OCI-LY7 (cell line): ENCODE measurements at regions not wholly inside any gene's neighbourhood (a gene's known extent, or its start where the extent isn't known, plus 50 kb on each side); places are given as distances from the start of the nearest gene placed in this dataset.

ENCODE experiments used
- BruUV-seq: library from RNA; stranded (reverse); fragments of 400-500 nt; replicated peaks from 2 replicates; lab custom pipeline; 2021; lab: Mats Ljungman, UMichigan
- CTCF ChIA-PET: fragments of 300-600 bp; sonication (Branson Sonifier 250); formaldehyde crosslinking; loops from one replicate; lab custom pipeline; 2022; ENCODE audit warnings: antibody characterized with exemption; ENCODE audit not compliant: unreplicated experiment; lab: Charles Lee
- POLR2A ChIA-PET: fragments of 300-600 bp; sonication (Branson Sonifier 250); formaldehyde crosslinking; loops from one replicate; lab custom pipeline; 2022; ENCODE audit warnings: antibody characterized with exemption; lab: Charles Lee
- DNase-seq: peaks from one replicate; pipeline ENCODE4 v3.0.0-alpha.2; 2015; ENCODE audit warnings: low spot score
- H2AFZ ChIP-seq: fragments of 200-600 bp; sonication (generic), shearing (Covaris generic); 2 replicates; pipeline ENCODE4 v1.6.1; 2014; ENCODE audit warnings: mild to moderate bottlenecking, antibody characterized with exemption, low read length, moderate library complexity
- H3K27ac ChIP-seq: fragments of 200-600 bp; sonication (generic); 2 replicates; pipeline ENCODE4 v1.5.1; 2014; ENCODE audit warnings: mixed run types, low read depth, mild to moderate bottlenecking, moderate library complexity, low read length, inconsistent platforms; ENCODE audit not compliant: poor library complexity, severe bottlenecking
- H3K36me3 ChIP-seq: fragments of 200-600 bp; sonication (generic); 2 replicates; pipeline ENCODE4 v1.6.1; 2014; ENCODE audit warnings: mild to moderate bottlenecking, antibody characterized with exemption, low read length, moderate library complexity, mixed read lengths; ENCODE audit not compliant: insufficient read depth
- H3K4me1 ChIP-seq: fragments of 200-600 bp; sonication (generic); 2 replicates; pipeline ENCODE4 v1.5.1; 2014; ENCODE audit warnings: mild to moderate bottlenecking, low read length; ENCODE audit not compliant: insufficient read depth, poor library complexity, severe bottlenecking
- H3K4me2 ChIP-seq: fragments of 200-600 bp; sonication (generic); 2 replicates; pipeline ENCODE4 v1.6.1; 2014; ENCODE audit warnings: mild to moderate bottlenecking, low read length
- H3K4me3 ChIP-seq: fragments of 200-600 bp; sonication (generic); 2 replicates; pipeline ENCODE4 v1.5.1; 2014; ENCODE audit warnings: mild to moderate bottlenecking, low read depth, low read length; ENCODE audit not compliant: poor library complexity, severe bottlenecking
- H3K79me2 ChIP-seq: fragments of 200-600 bp; sonication (generic); 2 replicates; pipeline ENCODE4 v1.6.1; 2016; ENCODE audit warnings: low read depth, mild to moderate bottlenecking, low read length, moderate library complexity, mixed read lengths; ENCODE audit not compliant: insufficient read depth
- H3K9me2 ChIP-seq: fragments of 200-600 bp; sonication (generic); 2 replicates; pipeline ENCODE4 v1.6.1; 2016; ENCODE audit warnings: mild to moderate bottlenecking, low read length, mixed read lengths; ENCODE audit not compliant: insufficient read depth
- H3K9me3 ChIP-seq: fragments of 200-600 bp; sonication (generic); 2 replicates; pipeline ENCODE4 v1.6.1; 2014; ENCODE audit warnings: mild to moderate bottlenecking, mixed run types, low read length, mixed read lengths
- H4K20me1 ChIP-seq: fragments of 200-600 bp; sonication (generic); 2 replicates; pipeline ENCODE4 v1.6.1; 2014; ENCODE audit warnings: mild to moderate bottlenecking, antibody characterized with exemption, low read length, moderate library complexity, mixed read lengths; ENCODE audit not compliant: insufficient read depth
- EZH2phosphoT487 ChIP-seq: fragments of 200-600 bp; sonication (generic); IDR thresholded peaks from 2 replicates; pipeline ENCODE4 v1.6.1; 2018; ENCODE audit warnings: low read depth, borderline replicate concordance, mild to moderate bottlenecking, mixed run types, antibody characterized with exemption, low read length, moderate library complexity, mixed read lengths
- intact Hi-C: fragments of 100-400 bp; cut with micrococcal nuclease; formaldehyde crosslinking; loops from one replicate; pipeline ENCODE4 v1.10.0; 2022; ENCODE audit not compliant: unreplicated experiment
- TF ChIP-seq, protein P1 (sequence below): fragments of 200-600 bp; sonication (generic); conservative IDR thresholded peaks from 2 replicates; pipeline ENCODE4 v1.5.1; 2014; ENCODE audit warnings: mild to moderate bottlenecking, antibody characterized with exemption, low read length, moderate library complexity, mixed read lengths

DNA sequence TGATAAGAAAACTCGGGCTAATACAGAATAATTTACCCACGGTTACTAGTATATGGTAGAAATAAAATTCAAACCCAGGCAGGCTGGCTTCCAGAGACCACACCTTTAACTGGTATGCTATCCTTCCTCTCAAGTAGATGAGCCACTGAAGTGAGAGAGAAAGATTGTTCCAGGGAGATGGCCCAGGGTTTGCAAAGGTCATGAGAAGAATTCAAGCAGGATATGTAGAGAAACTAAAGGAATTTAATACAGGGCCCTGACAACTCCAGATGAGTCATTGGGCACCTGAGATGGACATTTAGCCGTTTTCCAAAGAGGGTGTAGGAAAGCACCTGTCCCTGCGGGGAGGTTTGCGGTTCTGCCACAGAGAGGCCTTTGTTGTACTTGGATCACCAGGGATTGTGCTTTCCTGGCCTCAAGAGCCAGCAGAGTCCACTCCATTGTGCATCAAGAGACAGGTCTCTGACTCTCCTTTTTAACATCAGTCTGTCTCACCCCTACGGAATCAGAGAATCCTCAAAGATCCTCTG is 152.7 kb upstream of the BLID start:
- intact Hi-C loops, result no loop called here
- no peak for DNase-seq
- H3K79me2 ChIP-seq, result no peaks in the 10 kb centered on the region
- H2AFZ ChIP-seq, result no peak overlapping the region
- CTCF ChIA-PET, result no interaction called here
- H3K4me3 ChIP-seq, result no peak overlapping the region
- no peak overlapping the region for H3K27ac ChIP-seq
- no peak for TF ChIP-seq EZH2phosphoT487
- TF ChIP-seq, protein P1, sequence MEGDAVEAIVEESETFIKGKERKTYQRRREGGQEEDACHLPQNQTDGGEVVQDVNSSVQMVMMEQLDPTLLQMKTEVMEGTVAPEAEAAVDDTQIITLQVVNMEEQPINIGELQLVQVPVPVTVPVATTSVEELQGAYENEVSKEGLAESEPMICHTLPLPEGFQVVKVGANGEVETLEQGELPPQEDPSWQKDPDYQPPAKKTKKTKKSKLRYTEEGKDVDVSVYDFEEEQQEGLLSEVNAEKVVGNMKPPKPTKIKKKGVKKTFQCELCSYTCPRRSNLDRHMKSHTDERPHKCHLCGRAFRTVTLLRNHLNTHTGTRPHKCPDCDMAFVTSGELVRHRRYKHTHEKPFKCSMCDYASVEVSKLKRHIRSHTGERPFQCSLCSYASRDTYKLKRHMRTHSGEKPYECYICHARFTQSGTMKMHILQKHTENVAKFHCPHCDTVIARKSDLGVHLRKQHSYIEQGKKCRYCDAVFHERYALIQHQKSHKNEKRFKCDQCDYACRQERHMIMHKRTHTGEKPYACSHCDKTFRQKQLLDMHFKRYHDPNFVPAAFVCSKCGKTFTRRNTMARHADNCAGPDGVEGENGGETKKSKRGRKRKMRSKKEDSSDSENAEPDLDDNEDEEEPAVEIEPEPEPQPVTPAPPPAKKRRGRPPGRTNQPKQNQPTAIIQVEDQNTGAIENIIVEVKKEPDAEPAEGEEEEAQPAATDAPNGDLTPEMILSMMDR, result no peak
- H4K20me1 ChIP-seq, result no peaks in the 10 kb centered on the region
- H3K4me2 ChIP-seq, result no peak overlapping the region
- no peaks in the 10 kb centered on the region for H3K9me3 ChIP-seq
- no peaks in the 10 kb centered on the region for H3K9me2 ChIP-seq
- no TSS peak for BruUV-seq
- POLR2A ChIA-PET, result no interaction called here
- no peaks in the 10 kb centered on the region for H3K36me3 ChIP-seq
- no peaks in the 10 kb centered on the region for H3K4me1 ChIP-seq

DNA sequence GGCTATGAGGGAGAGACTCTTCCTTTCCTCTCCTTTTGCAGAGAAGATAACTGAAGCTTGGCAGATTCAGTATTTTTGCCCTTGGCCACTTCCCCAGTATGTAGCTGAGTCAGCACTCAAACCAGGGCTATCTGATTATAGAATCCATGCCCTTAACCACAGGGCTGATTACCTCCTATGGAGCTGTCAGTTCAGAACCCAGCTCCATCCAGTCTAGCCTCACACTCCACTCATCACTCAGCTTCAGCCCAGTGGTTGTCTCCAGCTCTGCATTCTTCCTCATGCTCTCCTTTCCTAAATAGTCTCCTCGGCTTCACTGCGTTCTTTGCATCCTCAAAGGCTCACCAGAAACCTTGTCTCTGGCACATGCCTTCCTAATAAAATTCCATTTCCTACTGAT is 151.6 kb upstream of the BLID start:
- TF ChIP-seq, protein P1, result no peak
- no peak for TF ChIP-seq EZH2phosphoT487
- H3K9me2 ChIP-seq, result no peaks in the 10 kb centered on the region
- ChIA-PET POLR2A (no interaction called here), CTCF (no interaction called here)
- no peak overlapping the region for H3K27ac ChIP-seq
- H4K20me1 ChIP-seq, result no peaks in the 10 kb centered on the region
- no peak for DNase-seq
- H3K9me3 ChIP-seq, result no peaks in the 10 kb centered on the region
- intact Hi-C loops, result no loop called here
- no peak overlapping the region for H3K4me3 ChIP-seq
- BruUV-seq, result no TSS peak
- H3K4me1 ChIP-seq, result no peaks in the 10 kb centered on the region
- no peak overlapping the region for H2AFZ ChIP-seq
- no peaks in the 10 kb centered on the region for H3K79me2 ChIP-seq
- no peak overlapping the region for H3K4me2 ChIP-seq
- H3K36me3 ChIP-seq, result no peaks in the 10 kb centered on the region

DNA sequence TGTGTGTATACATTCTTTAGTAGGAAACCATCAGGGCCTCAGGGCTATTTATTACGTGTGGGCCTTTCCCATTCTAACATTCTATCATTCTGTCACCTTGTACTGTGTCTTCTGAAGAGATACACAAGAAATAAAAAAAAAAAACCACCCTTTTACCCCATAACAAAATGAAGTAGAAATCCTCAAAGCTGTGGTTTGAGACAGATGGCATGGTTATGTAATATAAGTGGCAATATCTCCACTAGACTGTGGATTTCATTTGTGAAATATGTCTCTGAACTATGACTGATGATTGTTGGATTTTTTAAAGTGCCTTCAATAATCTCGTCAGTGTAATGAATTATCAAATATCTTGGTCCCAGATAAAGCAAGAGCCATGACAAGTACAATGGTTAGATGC is 150.0 kb upstream of the BLID start:
- no peaks in the 10 kb centered on the region for H3K4me1 ChIP-seq
- POLR2A ChIA-PET, result no interaction called here
- BruUV-seq, result no TSS peak

More for the DNA sequence above, 150.0 kb upstream of the BLID start:
- CTCF ChIA-PET, result no interaction called here
- Histone ChIP-seq H3K27ac (no peak overlapping the region), H3K79me2 (no peaks in the 10 kb centered on the region), H3K4me3 (no peak overlapping the region), H2AFZ (no peak overlapping the region), H4K20me1 (no peaks in the 10 kb centered on the region), H3K9me2 (no peaks in the 10 kb centered on the region), H3K4me2 (no peak overlapping the region), H3K36me3 (no peaks in the 10 kb centered on the region), H3K9me3 (no peaks in the 10 kb centered on the region)
- TF ChIP-seq, protein P1, result no peak
- TF ChIP-seq EZH2phosphoT487, result no peak
- intact Hi-C loops, result no loop called here
- no peak for DNase-seq
